ENCODE measurements at regions not wholly inside any gene's neighbourhood (a gene's known extent, or its start where the extent isn't known, plus 50 kb on each side); places are given as distances from the start of the nearest gene placed in this dataset.

GRCh38 chr2:223235986-223236385 is 184.0 kb downstream of the KCNE4 start:
- TF ChIP-seq LARP7 (IDR thresholded peaks at IDR 0.05) (no peak), CTCF (IDR thresholded peaks at IDR 0.05 in 2 of 3, conservative IDR thresholded peaks at IDR 0.05 in 1 of 3; ENCODE audit: control insufficient read depth in 2 of 3, extremely low read depth in 1 of 3, insufficient read depth in 1 of 3, low read depth in 3 of 3, low read length in 3 of 3) (no peak), TAF1 (IDR thresholded peaks at IDR 0.05; ENCODE audit: borderline replicate concordance, low read depth, low read length) (no peak), POLR2AphosphoS5 (IDR thresholded peaks at IDR 0.05; ENCODE audit: low read length) (no peak), NFIC (IDR thresholded peaks at IDR 0.05; ENCODE audit: low read depth, low read length) (no peak), PML (IDR thresholded peaks at IDR 0.05; ENCODE audit: low read length) (no peak)

Data from GM12878 (cell line).